Activated CD8-positive, alpha-beta T cell treated with anti-CD3 and anti-CD28 coated beads for 36 hours (primary cell): ENCODE measurements at regions not wholly inside any gene's neighbourhood (a gene's known extent, or its start where the extent isn't known, plus 50 kb on each side); places are given as distances from the start of the nearest gene placed in this dataset.
"Not testable (repeated sequence)": the region's sequence is repeated elsewhere in the genome, so short reads cannot be mapped to it uniquely, and the experiment has no call there.

Experiments used
- ATAC-seq: fragments of 200-7000 bp; cut with Tn5 transposase; one replicate; pipeline ENCODE4 v1.10.0; 2021; ENCODE audit warnings: mild to moderate bottlenecking, moderate library complexity
- CTCF ChIA-PET: fragments of 350-600 bp; sonication (Branson Sonifier 250); formaldehyde crosslinking; loops from one replicate; lab custom pipeline; 2021; ENCODE audit warnings: antibody characterized with exemption; lab: Charles Lee
- POLR2A ChIA-PET: fragments of 350-600 bp; sonication (Branson Sonifier 250); formaldehyde crosslinking; loops from one replicate; lab custom pipeline; 2021; ENCODE audit warnings: antibody characterized with exemption; lab: Charles Lee
- DNase-seq: peaks from one replicate; pipeline ENCODE4 v3.0.0-alpha.2; 2020
- H3K27ac Mint-ChIP-seq: one replicate; pipeline ENCODE4 v1.8.0; 2021; ENCODE audit warnings: mild to moderate bottlenecking, mixed read lengths
- H3K27me3 Mint-ChIP-seq: one replicate; pipeline ENCODE4 v1.8.0; 2021; ENCODE audit warnings: mixed read lengths
- H3K36me3 Mint-ChIP-seq: one replicate; pipeline ENCODE4 v1.8.0; 2021; ENCODE audit warnings: low read depth, mixed read lengths
- H3K4me1 Mint-ChIP-seq: one replicate; pipeline ENCODE4 v1.8.0; 2021; ENCODE audit warnings: low read depth, mixed read lengths
- H3K4me3 Mint-ChIP-seq: one replicate; pipeline ENCODE4 v1.8.0; 2021; ENCODE audit warnings: mild to moderate bottlenecking, moderate library complexity, mixed read lengths
- H3K9me3 Mint-ChIP-seq: one replicate; pipeline ENCODE4 v1.8.0; 2021; ENCODE audit warnings: mixed read lengths
- intact Hi-C: fragments of 100-400 bp; cut with micrococcal nuclease; formaldehyde crosslinking; loops from one replicate; pipeline ENCODE4 v1.10.0; 2022
- TF ChIP-seq, protein P1 (sequence below): fragments of 200-600 bp; IDR thresholded peaks from one replicate; pipeline ENCODE4 v1.8.0; 2022; ENCODE audit warnings: antibody characterized with exemption, mild to moderate bottlenecking

DNA sequence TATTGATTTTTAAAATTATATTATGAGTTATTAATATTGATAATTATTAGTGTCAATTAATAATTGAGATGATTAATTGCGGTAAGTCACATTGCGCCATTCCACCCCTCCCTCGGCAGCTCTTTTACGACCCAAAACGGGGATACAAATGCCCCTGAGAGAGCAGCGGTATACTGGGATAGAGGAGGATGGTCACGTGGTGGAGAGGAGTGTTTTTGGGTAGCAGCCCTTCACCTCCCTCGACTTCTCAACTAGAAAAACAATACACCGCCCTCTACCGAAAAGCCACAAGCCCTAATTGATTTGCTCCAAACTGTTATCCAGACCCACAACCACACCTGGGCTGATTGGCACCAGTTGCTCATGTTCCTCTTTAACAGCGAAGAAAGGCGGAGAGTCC lies 71.0 kb downstream of the DAPL1 start:
- ATAC-seq, H3K27me3 Mint-ChIP-seq: not testable (repeated sequence)

DNA sequence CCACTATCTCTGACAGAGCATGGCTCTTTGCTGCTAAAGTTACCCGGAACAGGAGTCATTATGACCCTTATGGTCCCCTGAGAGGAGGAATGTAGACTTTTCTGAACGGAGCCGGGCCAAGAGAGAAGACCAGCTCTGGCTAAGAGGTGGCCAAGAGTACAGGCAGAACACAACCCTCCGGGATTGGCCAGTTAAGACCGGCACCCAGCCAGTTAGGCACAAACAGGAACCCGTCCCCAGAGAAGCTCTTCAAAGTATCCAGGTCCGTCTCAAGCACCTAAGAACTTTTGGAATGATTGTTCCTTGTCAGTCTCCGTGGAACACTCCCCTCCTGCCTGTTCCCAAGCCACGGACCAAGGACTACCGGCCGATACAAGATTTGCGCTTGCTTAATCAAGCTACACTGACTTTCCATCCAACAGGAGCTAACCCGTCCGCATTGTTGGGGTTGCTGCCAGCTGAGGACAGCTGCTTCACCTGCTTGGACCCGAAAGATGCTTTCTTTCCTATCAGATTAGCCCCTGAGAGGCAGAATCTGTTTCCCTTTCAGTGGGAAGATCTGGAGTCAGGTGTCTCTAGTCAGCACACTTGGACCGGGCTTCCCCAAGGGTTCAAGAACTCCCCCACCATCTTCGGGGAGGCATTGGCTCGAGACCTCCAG lies 72.5 kb downstream of the DAPL1 start:
- POLR2A ChIA-PET, DNase-seq, H3K36me3 Mint-ChIP-seq, H3K4me3 Mint-ChIP-seq, H3K4me1 Mint-ChIP-seq, H3K9me3 Mint-ChIP-seq, H3K27ac Mint-ChIP-seq, H3K27me3 Mint-ChIP-seq, intact Hi-C loops, ATAC-seq, CTCF ChIA-PET: not testable (repeated sequence)

More for the DNA sequence above, 71.0 kb downstream of the DAPL1 start:
- DNase-seq, H3K9me3 Mint-ChIP-seq, H3K4me1 Mint-ChIP-seq, H3K36me3 Mint-ChIP-seq, CTCF ChIA-PET, H3K27ac Mint-ChIP-seq, H3K4me3 Mint-ChIP-seq, POLR2A ChIA-PET, intact Hi-C loops: not testable (repeated sequence)

- H3K4me3 Mint-ChIP-seq, H3K36me3 Mint-ChIP-seq, H3K4me1 Mint-ChIP-seq, H3K9me3 Mint-ChIP-seq, H3K27me3 Mint-ChIP-seq, CTCF ChIA-PET, ATAC-seq, intact Hi-C loops, POLR2A ChIA-PET, H3K27ac Mint-ChIP-seq, DNase-seq: not testable (repeated sequence)
Measured at GRCh38 chr2:158868386-158868785, 73.3 kb downstream of the DAPL1 start.

DNA sequence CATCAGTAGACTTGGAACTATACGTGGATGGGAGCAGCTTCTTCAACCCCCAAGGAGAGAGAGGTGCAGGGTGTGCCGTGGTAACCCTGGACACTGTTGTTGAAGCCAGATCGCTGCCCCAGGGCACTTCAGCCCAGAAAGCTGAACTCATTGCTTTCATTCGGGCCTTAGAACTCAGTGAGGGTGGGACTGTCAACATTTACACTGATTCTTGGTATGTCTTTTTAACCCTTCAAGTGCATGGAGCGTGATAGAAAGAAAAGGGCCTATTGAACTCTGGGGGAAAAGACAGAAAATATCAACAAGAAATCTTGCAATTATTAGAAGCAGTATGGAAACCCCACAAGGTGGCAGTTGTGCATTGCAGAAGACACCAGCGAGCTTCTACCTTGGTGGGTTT lies 74.0 kb downstream of the DAPL1 start:
- H3K4me3 Mint-ChIP-seq, POLR2A ChIA-PET, intact Hi-C loops, H3K9me3 Mint-ChIP-seq, H3K27me3 Mint-ChIP-seq, H3K27ac Mint-ChIP-seq, H3K36me3 Mint-ChIP-seq, H3K4me1 Mint-ChIP-seq, CTCF ChIA-PET, ATAC-seq: not testable (repeated sequence)
- peak; percentile 46 for DNase-seq

DNA sequence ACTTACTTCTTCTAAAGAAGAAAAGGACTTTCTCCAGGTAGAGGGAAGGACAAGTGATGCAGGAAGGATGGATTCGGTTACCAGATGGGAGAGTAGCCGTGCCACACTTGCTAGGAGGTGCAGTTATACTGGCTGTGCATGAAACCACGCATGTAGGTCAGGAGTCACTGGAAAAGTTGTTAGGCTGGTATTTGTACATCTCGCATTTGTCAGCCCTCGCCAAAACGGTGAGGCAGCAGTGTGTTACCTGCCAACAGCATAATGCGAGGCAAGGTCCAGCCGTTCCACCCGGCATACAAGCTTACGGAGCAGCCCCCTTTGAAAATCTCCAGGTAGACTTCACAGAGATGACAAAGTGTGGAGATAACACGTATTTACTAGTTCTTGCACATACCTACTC lies 74.5 kb downstream of the DAPL1 start:
- DNase-seq, H3K36me3 Mint-ChIP-seq, H3K27me3 Mint-ChIP-seq, intact Hi-C loops, POLR2A ChIA-PET, H3K4me3 Mint-ChIP-seq, H3K9me3 Mint-ChIP-seq, H3K4me1 Mint-ChIP-seq, H3K27ac Mint-ChIP-seq, ATAC-seq, CTCF ChIA-PET: not testable (repeated sequence)

DNA sequence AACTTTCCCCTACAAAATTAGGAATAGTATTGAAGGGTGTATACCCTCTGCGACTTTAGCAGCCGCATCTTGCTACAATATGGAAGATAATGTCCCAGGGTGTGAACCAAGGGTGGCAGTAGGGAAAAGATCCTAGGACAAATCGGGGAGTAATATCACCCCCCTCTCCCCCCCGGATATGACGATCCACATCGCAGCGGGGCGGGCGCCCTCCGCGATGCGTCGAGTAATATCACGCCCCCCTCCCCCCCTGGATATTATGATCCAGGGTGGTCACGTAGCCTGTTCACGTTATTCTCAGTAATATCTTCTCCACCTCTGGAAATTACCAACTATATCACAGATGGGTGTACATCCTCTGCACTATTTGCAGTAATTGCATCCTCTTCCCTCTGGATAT lies 82.9 kb downstream of the DAPL1 start:
- no peak overlapping the region for H3K27ac Mint-ChIP-seq

GRCh38 chr2:158879229-158879903 lies 84.2 kb downstream of the DAPL1 start:
- CTCF ChIA-PET, result no interaction called here
- no peak overlapping the region for H3K4me3 Mint-ChIP-seq
- H3K9me3 Mint-ChIP-seq, result no peaks in the 10 kb centered on the region
- no peak overlapping the region for H3K27ac Mint-ChIP-seq
- no peaks in the 10 kb centered on the region for H3K4me1 Mint-ChIP-seq
- TF ChIP-seq, protein P1, sequence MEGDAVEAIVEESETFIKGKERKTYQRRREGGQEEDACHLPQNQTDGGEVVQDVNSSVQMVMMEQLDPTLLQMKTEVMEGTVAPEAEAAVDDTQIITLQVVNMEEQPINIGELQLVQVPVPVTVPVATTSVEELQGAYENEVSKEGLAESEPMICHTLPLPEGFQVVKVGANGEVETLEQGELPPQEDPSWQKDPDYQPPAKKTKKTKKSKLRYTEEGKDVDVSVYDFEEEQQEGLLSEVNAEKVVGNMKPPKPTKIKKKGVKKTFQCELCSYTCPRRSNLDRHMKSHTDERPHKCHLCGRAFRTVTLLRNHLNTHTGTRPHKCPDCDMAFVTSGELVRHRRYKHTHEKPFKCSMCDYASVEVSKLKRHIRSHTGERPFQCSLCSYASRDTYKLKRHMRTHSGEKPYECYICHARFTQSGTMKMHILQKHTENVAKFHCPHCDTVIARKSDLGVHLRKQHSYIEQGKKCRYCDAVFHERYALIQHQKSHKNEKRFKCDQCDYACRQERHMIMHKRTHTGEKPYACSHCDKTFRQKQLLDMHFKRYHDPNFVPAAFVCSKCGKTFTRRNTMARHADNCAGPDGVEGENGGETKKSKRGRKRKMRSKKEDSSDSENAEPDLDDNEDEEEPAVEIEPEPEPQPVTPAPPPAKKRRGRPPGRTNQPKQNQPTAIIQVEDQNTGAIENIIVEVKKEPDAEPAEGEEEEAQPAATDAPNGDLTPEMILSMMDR, result no peak
- intact Hi-C loops, result no loop called here
- POLR2A ChIA-PET, result no interaction called here
- no peak for ATAC-seq
- DNase-seq, result no peak
- H3K27me3 Mint-ChIP-seq, result no peaks in the 10 kb centered on the region
- no peaks in the 10 kb centered on the region for H3K36me3 Mint-ChIP-seq

More for the DNA sequence above, 82.9 kb downstream of the DAPL1 start:
- DNase-seq, result no peak
- H3K4me3 Mint-ChIP-seq, result no peak overlapping the region
- H3K9me3 Mint-ChIP-seq, result no peaks in the 10 kb centered on the region
- ChIA-PET CTCF (no interaction called here), POLR2A (no interaction called here)
- no peaks in the 10 kb centered on the region for H3K4me1 Mint-ChIP-seq
- H3K27me3 Mint-ChIP-seq, result no peaks in the 10 kb centered on the region
- H3K36me3 Mint-ChIP-seq, result no peaks in the 10 kb centered on the region
- no peak for ATAC-seq
- TF ChIP-seq, protein P1, result no peak
- intact Hi-C loops, result no loop called here
